HG02610 (cell line): ENCODE measurements at regions not wholly inside any gene's neighbourhood (a gene's known extent, or its start where the extent isn't known, plus 50 kb on each side); places are given as distances from the start of the nearest gene placed in this dataset.

Experiments used
- ATAC-seq: cut with Tn5 transposase; IDR thresholded peaks from one replicate; pipeline ENCODE4 v1.9.1; 2021; ENCODE audit warnings: mild to moderate bottlenecking, moderate library complexity; ENCODE audit not compliant: unreplicated experiment

- no peak for ATAC-seq
These were observed 172.1 kb upstream of the GLI2 start for GRCh38 chr2:120563616-120564015.

- ATAC-seq, result no peak
These were observed 171.2 kb upstream of the GLI2 start for GRCh38 chr2:120564213-120565094.

GRCh38 chr2:120565095-120565460, 170.6 kb upstream of the GLI2 start:
- no peak for ATAC-seq

- no peak for ATAC-seq
These were observed 169.7 kb upstream of the GLI2 start for GRCh38 chr2:120565929-120566328.

- ATAC-seq, result no peak
These were observed 169.2 kb upstream of the GLI2 start for GRCh38 chr2:120566331-120567035.

- no peak for ATAC-seq
These were observed 168.5 kb upstream of the GLI2 start for GRCh38 chr2:120567128-120567527.

GRCh38 chr2:120568089-120568974, 167.3 kb upstream of the GLI2 start:
- ATAC-seq, result no peak

GRCh38 chr2:120568975-120569268, 166.7 kb upstream of the GLI2 start:
- no peak for ATAC-seq

- no peak for ATAC-seq
These were observed 165.7 kb upstream of the GLI2 start for GRCh38 chr2:120570001-120570400.

- no peak for ATAC-seq
These were observed 165.1 kb upstream of the GLI2 start for GRCh38 chr2:120570546-120570945.

GRCh38 chr2:120571015-120571728, 164.5 kb upstream of the GLI2 start:
- no peak for ATAC-seq

GRCh38 chr2:120572226-120572625, 163.4 kb upstream of the GLI2 start:
- ATAC-seq, result no peak

- no peak for ATAC-seq
These were observed 161.0 kb upstream of the GLI2 start for GRCh38 chr2:120574620-120575019.

GRCh38 chr2:120575966-120576365, 159.7 kb upstream of the GLI2 start:
- ATAC-seq, result no peak

- no peak for ATAC-seq
These were observed 158.9 kb upstream of the GLI2 start for GRCh38 chr2:120576509-120577474.

GRCh38 chr2:120577721-120578295, 157.9 kb upstream of the GLI2 start:
- no peak for ATAC-seq

- ATAC-seq, result no peak
These were observed 156.9 kb upstream of the GLI2 start for GRCh38 chr2:120578576-120579352.

- ATAC-seq, result no peak
These were observed 155.6 kb upstream of the GLI2 start for GRCh38 chr2:120579916-120580685.
